Activated CD4-positive, alpha-beta memory T cell treated with anti-CD3 and anti-CD28 coated beads for 36 hours (primary cell): ENCODE measurements at regions not wholly inside any gene's neighbourhood (a gene's known extent, or its start where the extent isn't known, plus 50 kb on each side); places are given as distances from the start of the nearest gene placed in this dataset.
"Not testable (repeated sequence)": the region's sequence is repeated elsewhere in the genome, so short reads cannot be mapped to it uniquely, and the experiment has no call there.

Experiments used
- CTCF ChIA-PET: fragments of 350-600 bp; sonication (Branson Sonifier 250); formaldehyde crosslinking; loops from one replicate; lab custom pipeline; 2021; ENCODE audit warnings: antibody characterized with exemption, inconsistent platforms; lab: Charles Lee
- POLR2A ChIA-PET: fragments of 350-600 bp; sonication (Branson Sonifier 250); formaldehyde crosslinking; loops from one replicate; lab custom pipeline; 2021; ENCODE audit warnings: antibody characterized with exemption; lab: Charles Lee
- DNase-seq: peaks from one replicate; pipeline ENCODE4 v3.0.0-alpha.2; 2020
- H3K27ac Mint-ChIP-seq: one replicate; pipeline ENCODE4 v1.8.0; 2021; ENCODE audit warnings: mixed read lengths
- H3K27me3 Mint-ChIP-seq: one replicate; pipeline ENCODE4 v1.8.0; 2021; ENCODE audit warnings: mixed read lengths
- H3K36me3 Mint-ChIP-seq: one replicate; pipeline ENCODE4 v1.8.0; 2021; ENCODE audit warnings: mixed read lengths
- H3K4me1 Mint-ChIP-seq: one replicate; pipeline ENCODE4 v1.8.0; 2021; ENCODE audit warnings: low read depth, mixed read lengths
- H3K4me3 Mint-ChIP-seq: one replicate; pipeline ENCODE4 v1.8.0; 2021; ENCODE audit warnings: mild to moderate bottlenecking, mixed read lengths
- H3K9me3 Mint-ChIP-seq: one replicate; pipeline ENCODE4 v1.8.0; 2021; ENCODE audit warnings: mixed read lengths
- intact Hi-C: fragments of 100-400 bp; cut with micrococcal nuclease; formaldehyde crosslinking; loops from one replicate; pipeline ENCODE4 v1.15.1; 2023

GRCh38 chr2:87317193-87317592 is 295.5 kb upstream of the PLGLB1 start:
- H3K4me1 Mint-ChIP-seq: peaks cover 23% of the 10 kb centered on the region
- CTCF ChIA-PET, H3K4me3 Mint-ChIP-seq, POLR2A ChIA-PET, H3K27ac Mint-ChIP-seq, H3K27me3 Mint-ChIP-seq, DNase-seq, H3K36me3 Mint-ChIP-seq, H3K9me3 Mint-ChIP-seq, intact Hi-C loops: not testable (repeated sequence)

GRCh38 chr2:87318814-87319491 is 297.3 kb upstream of the PLGLB1 start:
- POLR2A ChIA-PET, H3K27ac Mint-ChIP-seq, CTCF ChIA-PET, H3K9me3 Mint-ChIP-seq, intact Hi-C loops, H3K4me3 Mint-ChIP-seq, DNase-seq, H3K36me3 Mint-ChIP-seq, H3K27me3 Mint-ChIP-seq: not testable (repeated sequence)
- peaks cover 22% of the 10 kb centered on the region for H3K4me1 Mint-ChIP-seq

GRCh38 chr2:87319705-87320104 is 298.1 kb upstream of the PLGLB1 start:
- intact Hi-C loops, H3K4me3 Mint-ChIP-seq, DNase-seq, H3K9me3 Mint-ChIP-seq, H3K36me3 Mint-ChIP-seq, H3K27me3 Mint-ChIP-seq, CTCF ChIA-PET, H3K27ac Mint-ChIP-seq, POLR2A ChIA-PET: not testable (repeated sequence)
- peaks cover 23% of the 10 kb centered on the region for H3K4me1 Mint-ChIP-seq

GRCh38 chr2:87321201-87321600 is 299.6 kb upstream of the PLGLB1 start:
- intact Hi-C loops, POLR2A ChIA-PET, DNase-seq, H3K4me3 Mint-ChIP-seq, H3K27me3 Mint-ChIP-seq, H3K27ac Mint-ChIP-seq, H3K9me3 Mint-ChIP-seq, CTCF ChIA-PET, H3K36me3 Mint-ChIP-seq: not testable (repeated sequence)
- H3K4me1 Mint-ChIP-seq: peaks cover 26% of the 10 kb centered on the region

- Mint-ChIP-seq H3K27ac (peak overlapping the region; percentile 92), H3K4me3 (peak overlapping the region; percentile 63), H3K4me1 (peaks cover 28% of the 10 kb centered on the region)
- DNase-seq, CTCF ChIA-PET, H3K9me3 Mint-ChIP-seq, H3K27me3 Mint-ChIP-seq, POLR2A ChIA-PET, H3K36me3 Mint-ChIP-seq, intact Hi-C loops: not testable (repeated sequence)
These were observed 302.8 kb upstream of the PLGLB1 start for GRCh38 chr2:87324335-87325041.

GRCh38 chr2:87325042-87325910 is 303.6 kb upstream of the PLGLB1 start:
- POLR2A ChIA-PET, intact Hi-C loops, H3K27me3 Mint-ChIP-seq, H3K36me3 Mint-ChIP-seq, H3K4me3 Mint-ChIP-seq, CTCF ChIA-PET, H3K9me3 Mint-ChIP-seq: not testable (repeated sequence)
- DNase-seq: peak; percentile 28
- Mint-ChIP-seq H3K27ac (peak overlapping the region; percentile 71), H3K4me1 (peaks cover 30% of the 10 kb centered on the region)

GRCh38 chr2:87325911-87326294 is 304.3 kb upstream of the PLGLB1 start:
- H3K4me3 Mint-ChIP-seq, H3K27me3 Mint-ChIP-seq, H3K9me3 Mint-ChIP-seq, POLR2A ChIA-PET, intact Hi-C loops, H3K36me3 Mint-ChIP-seq, CTCF ChIA-PET, DNase-seq: not testable (repeated sequence)
- Mint-ChIP-seq H3K4me1 (peaks cover 31% of the 10 kb centered on the region), H3K27ac (peak overlapping the region; percentile 71)

GRCh38 chr2:87326754-87327153 is 305.1 kb upstream of the PLGLB1 start:
- H3K4me3 Mint-ChIP-seq, H3K27me3 Mint-ChIP-seq, H3K9me3 Mint-ChIP-seq, H3K27ac Mint-ChIP-seq, intact Hi-C loops, DNase-seq, CTCF ChIA-PET, H3K36me3 Mint-ChIP-seq, POLR2A ChIA-PET: not testable (repeated sequence)
- peaks cover 31% of the 10 kb centered on the region for H3K4me1 Mint-ChIP-seq

GRCh38 chr2:87327648-87328371 is 306.2 kb upstream of the PLGLB1 start:
- H3K36me3 Mint-ChIP-seq, POLR2A ChIA-PET, H3K4me3 Mint-ChIP-seq, intact Hi-C loops, CTCF ChIA-PET, H3K27me3 Mint-ChIP-seq, DNase-seq, H3K9me3 Mint-ChIP-seq: not testable (repeated sequence)
- Mint-ChIP-seq H3K27ac (peak overlapping the region; percentile 64), H3K4me1 (peaks cover 31% of the 10 kb centered on the region)

GRCh38 chr2:87329529-87329928 is 307.9 kb upstream of the PLGLB1 start:
- intact Hi-C loops, H3K36me3 Mint-ChIP-seq, CTCF ChIA-PET, H3K27me3 Mint-ChIP-seq, POLR2A ChIA-PET, DNase-seq, H3K9me3 Mint-ChIP-seq, H3K27ac Mint-ChIP-seq, H3K4me3 Mint-ChIP-seq: not testable (repeated sequence)
- peaks cover 21% of the 10 kb centered on the region for H3K4me1 Mint-ChIP-seq

- peaks cover 26% of the 10 kb centered on the region for H3K4me1 Mint-ChIP-seq
- H3K27me3 Mint-ChIP-seq, H3K9me3 Mint-ChIP-seq, H3K27ac Mint-ChIP-seq, H3K36me3 Mint-ChIP-seq, POLR2A ChIA-PET, CTCF ChIA-PET, intact Hi-C loops, DNase-seq, H3K4me3 Mint-ChIP-seq: not testable (repeated sequence)
These were observed 308.8 kb upstream of the PLGLB1 start for GRCh38 chr2:87330486-87330885.
